SK-N-MC (cell line): ENCODE measurements at regions not wholly inside any gene's neighbourhood (a gene's known extent, or its start where the extent isn't known, plus 50 kb on each side); places are given as distances from the start of the nearest gene placed in this dataset.

Experiments used
- DNase-seq: peaks from one replicate; pipeline ENCODE4 v3.0.0-alpha.2; 2011; ENCODE audit warnings: low read depth, low spot score
- H3K27ac ChIP-seq: fragments of 200-600 bp; sonication (generic); 2 replicates; pipeline ENCODE4 v1.5.1; 2016; ENCODE audit warnings: mixed run types
- H3K36me3 ChIP-seq: fragments of 200-600 bp; sonication (generic); 2 replicates; pipeline ENCODE4 v1.6.1; 2017; ENCODE audit warnings: antibody characterized with exemption, low read length, mixed read lengths; ENCODE audit not compliant: insufficient read depth
- H3K4me3 ChIP-seq: fragments of 200-600 bp; sonication (generic); 2 replicates; pipeline ENCODE4 v1.5.1; 2016
- H3K9ac ChIP-seq: fragments of 200-600 bp; sonication (generic); 2 replicates; pipeline ENCODE4 v1.8.0; 2017; ENCODE audit warnings: mixed run types, mixed read lengths; ENCODE audit not compliant: insufficient read length
- H3K9me3 ChIP-seq: fragments of 200-600 bp; sonication (generic); 2 replicates; pipeline ENCODE4 v1.6.1; 2017; ENCODE audit warnings: low read depth, mild to moderate bottlenecking, antibody characterized with exemption, low read length, moderate library complexity, mixed read lengths
- EZH2 ChIP-seq: fragments of 200-600 bp; sonication (generic); IDR thresholded peaks from one replicate; pipeline ENCODE4 v1.6.1; 2017; ENCODE audit warnings: antibody characterized with exemption
- FOXP2 ChIP-seq: optimal IDR thresholded peaks from 2 replicates; pipeline ENCODE3; 2011; ENCODE audit warnings: mild to moderate bottlenecking, moderate library complexity; ENCODE audit not compliant: insufficient read depth; ENCODE audit errors: extremely low read length, control extremely low read depth
- POLR2AphosphoS5 ChIP-seq: IDR thresholded peaks from 2 replicates; pipeline ENCODE4 v1.6.1; 2012; ENCODE audit warnings: mild to moderate bottlenecking, low read depth, low read length, borderline replicate concordance

DNA sequence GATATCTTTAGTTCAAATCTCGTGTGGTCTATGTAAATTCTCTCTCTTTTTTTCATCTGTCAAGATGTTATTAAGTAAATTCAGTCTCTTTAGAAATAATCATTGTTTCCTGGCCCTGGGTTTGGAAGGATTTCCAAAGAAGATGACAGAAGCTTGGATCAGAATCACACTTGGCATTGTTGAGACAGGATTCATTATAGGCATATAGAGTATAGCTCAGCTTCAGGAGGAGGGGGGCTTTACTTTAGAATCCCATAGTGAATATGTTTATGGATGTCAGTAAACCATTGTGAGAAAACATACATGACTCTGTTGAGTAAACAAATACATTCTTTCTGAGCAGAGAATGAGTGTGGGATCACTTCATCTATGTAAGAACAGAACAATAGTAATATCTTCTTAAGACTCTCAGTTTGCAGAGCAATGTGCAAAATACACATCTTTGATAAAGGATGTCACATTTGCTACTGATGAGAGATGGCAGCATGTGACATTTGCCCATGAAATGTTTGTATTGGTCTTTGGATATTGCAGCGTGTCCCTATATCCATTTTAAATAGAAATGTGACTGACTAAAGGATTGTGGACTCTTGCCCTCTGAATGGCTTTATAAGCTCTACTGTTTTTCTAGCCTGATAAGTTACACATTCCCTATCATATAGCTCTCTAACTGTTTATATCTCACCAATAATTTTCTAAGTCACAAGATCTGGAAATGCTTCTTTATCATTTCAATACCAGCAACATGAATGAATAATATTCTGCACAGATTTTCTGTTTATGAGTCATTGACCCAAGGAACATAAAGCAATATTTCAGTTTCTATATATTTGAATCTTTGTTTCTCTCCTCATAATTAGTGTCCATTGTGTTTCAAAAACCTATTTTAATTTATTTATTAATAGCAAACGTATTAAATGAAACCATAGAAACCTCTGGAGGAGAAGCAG is 95.6 kb upstream of the THRB start:
- no peak overlapping the region for H3K4me3 ChIP-seq
- H3K36me3 ChIP-seq = no peaks in the 10 kb centered on the region
- no peak overlapping the region for H3K27ac ChIP-seq
- H3K9me3 ChIP-seq = no peaks in the 10 kb centered on the region
- TF ChIP-seq EZH2 (no peak), POLR2AphosphoS5 (no peak), FOXP2 (no peak)
- DNase-seq = no peak
- H3K9ac ChIP-seq = no peak overlapping the region

DNA sequence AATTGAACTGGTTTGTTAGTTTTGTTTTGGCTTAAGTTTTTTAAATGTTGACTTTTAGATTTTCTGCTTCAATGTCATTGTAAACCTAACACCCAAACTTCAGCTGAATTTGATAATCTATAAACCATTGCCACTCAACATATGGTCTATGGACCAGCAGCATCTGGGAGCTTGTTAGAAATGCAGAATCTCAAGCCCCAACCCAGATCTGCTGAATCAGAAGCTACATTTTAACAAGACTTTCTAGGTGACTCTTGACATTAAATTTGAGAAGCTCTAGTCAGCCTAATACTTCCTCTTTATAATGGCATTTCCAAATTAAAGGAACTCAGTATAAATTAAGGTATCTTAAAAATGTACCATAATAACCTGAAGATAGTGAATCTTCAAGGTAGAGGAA is 96.5 kb upstream of the THRB start:
- no peak overlapping the region for H3K4me3 ChIP-seq
- H3K27ac ChIP-seq = no peak overlapping the region
- no peaks in the 10 kb centered on the region for H3K9me3 ChIP-seq
- TF ChIP-seq POLR2AphosphoS5 = no peak
- no peak for TF ChIP-seq FOXP2
- TF ChIP-seq EZH2 = no peak
- DNase-seq = no peak
- H3K36me3 ChIP-seq = no peaks in the 10 kb centered on the region
- H3K9ac ChIP-seq = no peak overlapping the region

DNA sequence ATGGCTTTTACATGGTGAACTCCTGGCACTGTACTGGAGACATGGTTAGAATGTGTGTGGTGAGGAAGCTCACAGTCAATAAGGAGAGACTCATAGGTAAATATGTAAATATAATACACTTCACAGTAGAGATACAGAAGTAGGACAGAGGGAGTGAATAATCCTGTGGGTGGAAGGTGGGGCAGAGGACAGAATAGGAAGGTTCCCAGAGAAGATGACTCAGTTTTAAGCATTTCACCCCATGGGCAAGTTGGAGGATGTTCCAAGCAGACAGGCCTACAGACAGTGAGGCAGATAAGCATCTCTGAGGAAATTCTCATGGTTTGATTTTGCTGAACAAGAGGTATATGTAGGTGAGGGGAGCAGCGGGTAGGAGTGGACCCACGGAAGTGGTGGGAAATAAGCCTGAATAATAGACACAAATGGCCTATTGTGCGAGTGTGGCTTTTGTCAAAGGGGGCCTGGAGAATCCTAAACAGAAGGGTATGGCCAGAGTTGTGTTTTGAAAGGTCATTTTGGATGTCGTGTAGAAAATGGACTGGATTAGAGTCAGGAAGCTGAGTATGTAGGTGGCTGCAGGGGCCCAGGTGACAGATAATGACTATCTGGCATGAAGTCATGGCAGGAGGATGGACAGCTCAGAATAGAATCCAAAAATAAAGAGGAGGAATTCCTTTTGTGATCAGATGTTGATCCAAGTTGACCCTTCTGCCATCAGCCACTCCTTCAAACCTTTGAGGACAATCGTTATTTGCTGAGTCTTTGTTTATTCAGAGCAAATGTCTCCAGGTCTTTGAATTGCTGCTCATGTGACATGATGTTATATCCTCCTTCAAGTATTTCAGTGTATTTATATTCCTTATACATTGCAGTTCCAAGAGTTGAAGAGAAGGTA is 97.3 kb upstream of the THRB start:
- no peak overlapping the region for H3K9ac ChIP-seq
- no peaks in the 10 kb centered on the region for H3K9me3 ChIP-seq
- DNase-seq = no peak
- H3K36me3 ChIP-seq = no peaks in the 10 kb centered on the region
- no peak for TF ChIP-seq FOXP2
- no peak for TF ChIP-seq EZH2
- TF ChIP-seq POLR2AphosphoS5 = no peak
- no peak overlapping the region for H3K27ac ChIP-seq
- no peak overlapping the region for H3K4me3 ChIP-seq

DNA sequence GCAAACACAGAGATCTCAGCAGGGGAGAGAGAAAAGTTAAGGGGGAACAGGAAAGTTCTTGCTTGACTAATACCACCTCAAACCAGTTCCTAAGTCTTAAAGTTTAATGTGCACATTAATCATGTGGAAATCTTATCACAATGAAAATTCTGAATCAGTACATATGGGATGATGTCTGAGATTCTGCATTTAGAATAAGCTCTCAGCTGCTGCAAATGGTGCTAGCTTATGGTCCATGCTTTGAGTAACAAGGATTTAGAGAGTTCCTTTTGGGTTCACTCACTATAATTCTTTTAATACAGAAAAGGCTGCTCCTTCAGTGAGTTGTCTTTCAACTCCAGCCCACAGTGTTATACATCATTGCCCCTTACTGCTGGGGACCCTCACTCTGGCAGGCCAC is 99.5 kb upstream of the THRB start:
- H3K4me3 ChIP-seq = no peak overlapping the region
- no peaks in the 10 kb centered on the region for H3K36me3 ChIP-seq
- no peak overlapping the region for H3K9ac ChIP-seq
- H3K9me3 ChIP-seq = no peaks in the 10 kb centered on the region
- H3K27ac ChIP-seq = no peak overlapping the region
- TF ChIP-seq POLR2AphosphoS5 (no peak), FOXP2 (no peak), EZH2 (no peak)
- DNase-seq = no peak

DNA sequence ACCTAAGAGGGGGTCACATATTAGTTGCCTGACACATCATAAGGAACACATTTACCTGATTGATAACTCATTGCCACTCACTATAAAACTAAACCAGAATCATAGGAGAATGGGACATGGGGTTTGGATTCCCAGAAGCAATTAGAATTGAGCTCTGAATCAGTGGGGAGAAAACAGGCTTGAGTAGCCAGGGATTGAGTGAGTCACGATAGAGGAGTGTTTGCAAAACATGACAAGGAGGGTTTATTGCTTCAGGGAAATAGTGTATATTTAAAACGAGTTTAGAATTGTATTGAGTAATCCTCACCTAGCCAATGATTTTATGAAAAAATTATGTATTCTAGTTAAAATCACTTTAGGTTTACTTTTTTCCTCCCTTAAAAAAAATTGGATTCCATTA is 101.1 kb upstream of the THRB start:
- no peak overlapping the region for H3K27ac ChIP-seq
- no peaks in the 10 kb centered on the region for H3K9me3 ChIP-seq
- TF ChIP-seq FOXP2 (no peak), POLR2AphosphoS5 (no peak), EZH2 (no peak)
- DNase-seq = no peak
- H3K4me3 ChIP-seq = no peak overlapping the region
- H3K9ac ChIP-seq = no peak overlapping the region
- H3K36me3 ChIP-seq = no peaks in the 10 kb centered on the region

DNA sequence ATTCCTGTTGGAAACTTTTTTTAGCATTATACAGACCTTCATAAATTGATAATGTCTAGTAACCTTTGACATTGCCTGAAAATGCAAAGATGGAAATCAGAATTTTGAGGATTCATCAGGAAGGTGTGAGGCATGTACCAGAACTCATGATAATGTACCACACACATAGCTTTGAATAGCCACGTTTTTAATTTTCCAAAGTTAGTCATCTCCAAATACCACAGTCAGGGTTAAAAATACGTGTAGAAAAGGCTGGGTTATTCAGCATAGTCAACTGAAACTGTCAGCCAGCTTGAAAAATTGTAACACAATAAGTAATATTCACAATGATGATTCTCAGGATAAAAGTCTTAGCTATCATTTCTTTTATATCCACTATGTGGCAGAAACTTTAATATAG is 102.0 kb upstream of the THRB start:
- no peaks in the 10 kb centered on the region for H3K9me3 ChIP-seq
- no peaks in the 10 kb centered on the region for H3K36me3 ChIP-seq
- DNase-seq = no peak
- no peak overlapping the region for H3K27ac ChIP-seq
- no peak overlapping the region for H3K9ac ChIP-seq
- TF ChIP-seq FOXP2 (no peak), EZH2 (no peak), POLR2AphosphoS5 (no peak)
- no peak overlapping the region for H3K4me3 ChIP-seq

DNA sequence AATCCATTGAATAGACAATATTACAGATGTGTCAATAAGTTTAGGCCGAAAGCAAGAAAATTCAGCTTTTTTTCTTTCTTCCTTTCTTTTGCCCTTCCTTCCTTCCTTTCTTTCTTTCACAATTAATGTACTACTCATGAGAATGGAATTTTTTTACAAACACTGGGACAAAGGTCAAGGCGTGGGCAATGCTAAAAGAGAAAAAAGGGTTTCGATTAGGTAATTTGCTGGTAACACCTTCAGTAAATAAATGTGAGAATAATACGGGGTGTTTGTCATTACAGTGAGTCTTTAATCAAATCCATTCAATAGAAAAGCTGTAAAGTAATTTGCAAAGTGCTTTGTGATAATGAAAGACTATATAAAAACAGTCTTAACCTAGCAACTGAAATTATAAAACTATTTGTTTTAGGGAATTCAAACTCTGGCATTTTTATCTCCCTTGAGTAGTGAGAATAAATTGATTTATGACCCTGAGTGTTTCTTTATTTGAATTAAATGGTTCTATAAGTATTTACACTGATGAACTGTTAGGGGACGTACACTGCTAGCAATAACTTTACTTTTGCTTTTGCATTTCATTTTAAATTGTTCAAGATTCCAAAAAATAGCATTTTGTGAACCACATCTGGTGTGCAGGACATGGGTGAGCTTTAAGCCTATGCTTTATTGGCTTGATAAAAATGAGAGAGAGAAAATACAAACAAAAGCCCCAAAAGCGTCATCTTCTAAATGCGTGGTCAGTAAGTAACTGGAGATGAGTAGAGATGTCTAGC is 104.2 kb upstream of the THRB start:
- no peak overlapping the region for H3K27ac ChIP-seq
- H3K4me3 ChIP-seq = no peak overlapping the region

More for the DNA sequence above, 104.2 kb upstream of the THRB start:
- Histone ChIP-seq H3K36me3 (no peaks in the 10 kb centered on the region), H3K9me3 (no peaks in the 10 kb centered on the region), H3K9ac (no peak overlapping the region)
- no peak for TF ChIP-seq FOXP2
- no peak for TF ChIP-seq EZH2
- no peak for TF ChIP-seq POLR2AphosphoS5
- no peak for DNase-seq
